HG02642 (cell line): ENCODE measurements at regions not wholly inside any gene's neighbourhood (a gene's known extent, or its start where the extent isn't known, plus 50 kb on each side); places are given as distances from the start of the nearest gene placed in this dataset.
"Not testable (repeated sequence)": the region's sequence is repeated elsewhere in the genome, so short reads cannot be mapped to it uniquely, and the experiment has no call there.

Experiments
- ATAC-seq: cut with Tn5 transposase; IDR thresholded peaks from one replicate; pipeline ENCODE4 v1.9.1; 2021; ENCODE audit warnings: mild to moderate bottlenecking; ENCODE audit not compliant: unreplicated experiment, poor library complexity

DNA sequence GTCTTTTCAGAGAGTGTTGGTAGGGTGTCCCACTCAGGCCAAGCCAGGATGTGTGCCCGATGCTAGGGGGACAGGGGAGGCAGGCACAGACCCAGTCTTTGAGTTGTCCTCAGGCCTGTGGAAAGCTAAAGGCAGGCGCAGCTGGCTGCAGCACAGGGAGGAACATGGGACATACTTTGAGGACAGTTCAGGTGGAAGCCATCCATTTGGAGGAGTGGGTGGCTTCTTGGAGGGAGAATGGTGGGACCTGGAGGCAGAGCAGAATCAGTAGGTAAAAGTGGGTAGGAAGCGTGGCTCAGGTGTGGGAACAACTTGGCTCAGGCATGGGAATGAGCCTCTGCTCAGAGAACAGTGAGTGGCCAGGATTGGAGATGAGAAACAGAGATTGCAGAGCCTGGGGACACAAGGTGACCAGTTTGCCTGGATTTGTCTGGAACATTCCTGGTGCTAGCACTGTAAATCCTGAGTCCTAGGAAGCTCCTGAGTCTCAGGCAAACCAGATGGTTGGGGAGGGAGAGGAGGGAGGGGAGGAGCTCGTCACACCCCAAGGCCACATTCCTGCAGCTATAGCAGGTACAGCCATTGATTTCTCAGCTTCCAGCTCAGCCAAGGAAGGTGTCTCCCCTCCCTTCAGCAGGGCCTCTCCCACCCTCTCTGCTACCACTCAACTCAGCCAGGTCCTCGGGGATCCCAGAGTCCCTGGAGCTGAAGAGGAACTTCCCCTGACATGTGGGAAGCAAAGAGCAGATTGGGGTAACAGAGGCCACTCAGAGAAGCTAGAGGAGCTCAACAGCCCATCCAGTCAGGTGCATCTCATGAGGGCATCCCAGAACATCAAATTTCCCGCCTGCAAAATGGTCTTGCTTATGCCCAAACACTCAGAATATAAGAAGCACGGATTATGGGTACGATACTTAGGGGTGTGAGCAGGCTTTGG lies 65.2 kb upstream of the TINAGL1 start:
- ATAC-seq, result no peak

DNA sequence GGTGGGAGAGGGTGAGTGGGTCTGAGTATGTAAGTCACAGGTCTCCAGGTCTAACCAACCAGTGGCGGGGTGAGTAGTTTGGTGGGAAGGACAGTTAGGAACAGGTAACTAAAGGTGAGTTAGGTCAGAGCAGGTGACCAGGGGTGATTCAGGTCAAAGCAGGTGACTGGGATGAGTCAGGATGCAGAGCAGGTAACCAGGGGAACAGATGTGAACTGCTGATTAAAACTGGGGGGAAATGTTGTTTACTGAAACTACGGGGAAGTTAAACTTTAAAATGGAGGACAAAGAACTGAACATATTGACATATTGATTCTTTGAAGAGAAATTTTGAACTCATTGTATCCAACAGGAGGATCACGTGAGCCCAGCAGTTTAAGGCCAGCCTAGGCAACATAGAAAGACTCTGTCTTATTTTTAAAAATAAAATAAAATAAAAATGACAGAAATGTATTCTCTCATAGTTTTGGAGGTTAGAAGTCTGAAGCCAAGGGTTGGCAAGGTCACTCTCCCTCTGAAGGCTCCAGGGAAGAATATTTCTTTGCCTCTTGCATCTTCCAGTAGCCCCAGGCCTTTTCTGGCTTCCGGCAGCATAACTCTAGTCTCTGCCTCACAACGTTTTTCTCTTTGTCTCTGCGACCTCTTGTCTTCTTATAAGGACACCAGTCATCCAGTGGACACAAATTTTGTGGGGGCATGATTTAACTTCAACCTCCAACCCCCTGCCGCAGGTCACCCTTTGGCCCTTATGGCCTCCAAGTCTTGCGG lies 64.3 kb upstream of the TINAGL1 start:
- ATAC-seq, result no peak

DNA sequence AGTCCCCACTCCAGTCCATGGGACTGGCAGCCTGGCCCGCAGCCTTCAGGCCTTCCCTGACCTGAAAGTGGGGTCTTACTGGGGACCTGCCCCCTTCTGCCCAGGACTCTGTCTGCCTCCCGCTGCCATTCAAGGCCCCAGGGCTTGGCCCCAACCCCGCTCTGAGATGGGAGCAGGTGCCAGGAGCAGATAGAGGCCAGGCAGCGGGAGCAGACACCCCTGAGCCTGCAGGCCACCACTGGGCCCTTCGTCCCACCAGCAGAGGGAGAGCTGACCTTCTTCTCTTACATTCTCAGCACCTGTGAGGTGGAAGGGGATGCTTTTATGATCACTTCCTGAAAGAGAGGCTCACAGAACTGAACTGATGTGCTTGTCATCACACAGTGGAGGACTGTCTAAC lies 62.2 kb upstream of the TINAGL1 start:
- ATAC-seq, result no peak

DNA sequence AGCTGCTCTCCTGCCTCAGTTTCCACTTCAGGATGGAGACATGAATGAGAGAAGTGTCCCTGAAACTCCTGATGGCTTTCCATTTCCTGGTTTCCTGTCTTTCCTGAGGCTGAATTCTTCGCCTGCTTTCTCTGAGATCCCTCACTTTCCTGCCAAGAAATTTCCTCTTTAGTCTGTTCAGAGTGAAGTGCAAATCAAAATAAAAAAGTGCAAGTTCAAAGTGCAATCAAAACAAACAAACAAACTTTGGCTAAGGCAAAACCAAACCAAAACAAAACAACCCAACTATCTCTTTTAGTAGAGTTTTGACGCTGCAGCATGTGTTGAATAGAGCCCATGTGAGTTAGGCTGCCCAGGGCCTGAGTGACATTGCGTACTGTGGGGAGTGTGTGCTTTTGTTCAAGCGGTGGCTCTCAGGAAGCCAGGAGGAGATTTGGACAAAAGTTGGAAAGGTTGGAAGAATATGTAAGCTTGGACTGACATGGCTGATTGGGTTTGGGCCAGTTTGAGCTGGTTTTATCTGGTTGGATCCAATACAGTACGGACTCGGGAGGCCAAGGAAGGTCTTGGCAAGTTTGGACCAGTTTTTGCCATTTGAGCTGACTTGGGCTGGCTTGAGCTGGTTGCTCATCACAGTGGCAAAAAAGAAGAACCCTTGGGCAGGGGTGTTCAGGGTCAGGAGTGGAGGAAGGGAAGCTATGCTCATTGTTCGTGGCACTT lies 61.1 kb upstream of the TINAGL1 start:
- no peak for ATAC-seq

DNA sequence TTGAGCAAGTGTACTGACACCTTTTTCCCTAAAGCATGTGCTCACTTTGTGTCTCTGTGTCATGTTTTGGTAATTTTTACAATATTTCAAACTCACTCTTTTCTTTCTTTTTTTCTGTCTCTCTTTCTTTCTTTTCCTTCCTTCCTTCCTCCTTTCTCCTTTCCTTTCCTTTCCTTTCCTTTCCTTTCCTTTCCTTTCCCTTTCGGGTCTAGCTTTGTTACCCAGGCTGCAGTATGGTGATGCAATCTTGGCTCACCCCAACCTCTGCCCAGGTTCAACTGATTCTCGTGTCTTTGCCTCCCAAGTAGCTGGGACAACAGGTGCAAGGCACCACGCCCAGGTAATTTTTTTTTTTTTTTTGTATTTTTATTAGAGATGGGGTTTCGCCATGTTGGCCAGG lies 60.4 kb upstream of the TINAGL1 start:
- ATAC-seq, result no peak

DNA sequence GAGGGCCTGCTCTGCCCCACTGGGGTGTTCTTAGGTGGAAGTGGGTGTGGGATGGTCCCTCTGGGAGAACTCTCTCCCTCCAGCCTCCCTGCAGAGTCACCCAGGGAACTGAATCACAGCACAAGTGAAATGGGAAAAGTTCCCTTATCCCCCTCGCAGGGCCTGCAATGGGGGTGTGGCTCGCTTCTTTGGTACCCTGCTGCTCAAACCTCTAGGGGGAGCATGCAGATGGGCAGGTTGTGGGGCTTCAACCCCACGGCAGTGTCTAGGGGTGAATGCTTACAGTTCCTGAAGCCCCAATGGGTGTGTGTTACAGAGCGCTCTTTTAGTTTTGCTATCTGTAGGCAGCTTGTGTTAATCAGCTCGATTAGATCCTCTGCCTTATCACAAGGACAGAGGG lies 59.0 kb upstream of the TINAGL1 start:
- ATAC-seq, result no peak

DNA sequence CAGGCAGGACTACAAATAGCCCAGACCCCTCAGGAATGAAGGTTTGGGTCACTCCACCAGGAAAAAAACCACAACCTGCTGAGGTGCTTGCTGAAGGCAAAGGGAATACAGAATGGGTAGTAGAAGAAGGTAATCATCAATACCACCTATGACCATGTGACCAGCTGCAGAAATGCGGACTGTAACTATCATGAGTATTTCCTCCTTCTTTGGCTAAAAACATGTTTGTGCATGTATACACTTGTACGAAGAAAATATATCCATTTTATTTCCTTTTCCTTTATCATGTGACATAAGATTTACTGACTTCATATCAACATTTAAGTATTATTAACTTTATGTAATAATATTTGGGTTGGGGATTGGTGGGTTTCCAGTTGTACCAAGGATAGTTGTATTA lies 58.3 kb upstream of the TINAGL1 start:
- ATAC-seq, result not testable (repeated sequence)

DNA sequence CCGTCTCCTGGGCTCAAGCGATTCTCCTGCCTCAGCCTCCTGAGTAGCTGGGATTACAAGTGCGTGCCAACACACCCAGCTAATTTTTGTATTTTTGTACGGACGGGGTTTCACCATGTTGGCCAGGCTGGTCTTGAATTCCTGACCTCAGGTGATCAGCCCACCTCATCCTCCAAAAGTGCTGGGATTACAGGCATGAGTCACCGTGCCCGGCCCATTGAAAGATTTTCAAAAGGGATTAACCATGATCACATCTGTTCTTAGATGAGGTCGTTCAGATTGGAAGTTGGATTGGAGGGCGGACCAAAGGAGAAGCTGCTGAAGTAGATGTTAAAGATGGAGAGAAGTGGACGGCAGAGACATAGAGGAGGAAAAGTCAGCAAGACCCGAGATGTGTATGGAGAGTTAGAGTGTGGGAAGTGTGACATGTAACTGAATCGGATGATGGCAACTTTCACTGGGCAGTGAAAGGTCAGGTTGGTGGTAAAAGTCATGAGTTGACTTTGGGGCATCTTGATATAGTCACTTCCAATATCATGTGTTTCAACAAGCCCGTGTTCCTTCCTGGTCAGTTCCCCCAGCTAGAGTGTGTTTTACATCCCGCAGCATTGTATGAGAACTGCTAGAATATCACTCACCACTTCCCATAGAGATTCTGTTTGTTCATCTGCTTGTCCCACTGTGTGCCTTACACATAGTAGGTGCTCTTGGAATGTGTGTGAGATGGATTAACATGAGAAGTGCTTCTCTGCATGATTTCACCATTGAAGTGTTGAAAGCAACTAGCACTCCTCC lies 54.4 kb upstream of the TINAGL1 start:
- ATAC-seq, result no peak

DNA sequence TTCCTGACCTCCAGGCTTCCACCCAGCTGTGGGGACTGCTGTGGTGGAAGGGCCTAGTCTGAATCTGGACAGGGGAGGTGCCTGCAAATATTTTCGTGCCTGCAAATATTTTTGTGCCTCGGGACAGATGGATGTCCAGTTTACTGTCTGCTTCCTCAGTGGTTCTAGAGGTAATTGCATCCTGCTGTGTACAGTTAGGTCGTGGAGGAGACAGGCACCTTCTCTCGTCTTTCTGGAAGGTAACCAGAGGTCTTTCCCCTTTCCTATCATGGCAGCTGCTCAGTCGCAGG lies 53.8 kb upstream of the TINAGL1 start:
- ATAC-seq, result no peak

DNA sequence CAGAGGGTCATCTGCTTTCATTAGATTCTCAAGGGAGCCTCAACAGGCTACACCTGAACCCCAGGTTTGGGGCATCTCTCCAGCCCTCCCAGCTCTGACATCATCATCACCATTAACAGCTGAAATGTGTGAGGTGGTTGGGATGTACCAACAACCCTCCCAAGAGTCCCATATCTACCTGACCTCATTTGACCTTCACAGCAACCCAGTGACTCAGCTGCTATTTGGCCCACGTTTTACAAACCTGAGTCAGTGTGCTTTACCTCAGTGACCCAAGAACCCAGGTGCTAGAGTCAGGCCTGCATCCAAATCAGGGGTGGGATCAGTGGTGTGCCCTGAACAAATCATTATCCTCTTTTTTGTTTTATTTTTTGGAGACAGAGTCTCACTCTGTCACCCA lies 53.3 kb upstream of the TINAGL1 start:
- no peak for ATAC-seq

DNA sequence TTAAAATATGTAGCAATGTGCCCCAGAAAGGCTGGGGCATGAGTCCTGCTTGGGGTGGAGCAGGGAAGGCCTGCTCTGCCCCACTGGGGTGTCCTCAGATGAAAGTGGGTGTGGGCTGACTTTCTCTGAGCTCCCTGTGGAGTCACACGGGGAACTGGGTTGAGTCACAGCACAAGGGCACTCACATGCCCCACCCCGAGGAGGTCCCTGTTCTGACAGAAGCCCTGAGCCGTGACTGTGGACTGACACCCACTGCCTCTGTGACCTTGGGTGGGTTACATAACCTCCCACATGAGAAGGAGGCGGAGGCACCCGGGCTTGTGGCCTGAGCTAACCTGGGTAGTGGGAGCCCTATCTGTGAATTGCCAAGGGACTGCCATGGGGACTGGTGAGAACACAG lies 52.5 kb upstream of the TINAGL1 start:
- no peak for ATAC-seq

DNA sequence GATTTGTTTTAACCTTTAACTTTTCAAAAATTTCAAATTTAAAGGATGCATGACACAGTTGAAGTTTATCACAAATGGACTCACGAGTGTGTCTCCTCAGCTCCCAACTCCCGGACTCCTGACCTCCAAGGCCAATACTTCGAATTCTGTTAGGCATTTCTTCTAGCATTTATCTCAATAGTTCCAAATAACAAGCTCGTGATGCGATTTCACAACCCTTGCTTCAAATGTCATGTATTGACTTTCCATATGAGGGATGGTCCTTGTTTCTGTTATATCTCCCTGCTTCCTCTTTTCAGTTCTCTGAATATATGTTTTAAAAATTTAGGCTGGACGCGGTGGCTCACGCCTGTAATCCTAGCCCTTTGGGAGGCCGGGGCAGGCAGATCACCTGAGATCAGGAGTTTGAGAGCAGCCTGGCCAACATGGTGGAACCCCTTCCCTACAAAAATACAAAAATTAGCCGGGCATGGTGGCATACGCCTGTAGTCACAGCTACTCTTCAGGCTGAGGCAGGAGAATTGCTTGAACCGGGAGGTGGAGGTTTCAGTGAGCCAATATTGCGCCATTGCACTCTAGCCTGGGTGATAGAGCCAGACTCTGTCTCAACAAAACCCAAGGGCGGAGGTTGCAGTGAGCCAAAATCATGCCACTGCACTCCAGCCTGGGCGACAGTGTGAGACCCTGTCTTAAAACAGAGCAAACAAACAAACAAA lies 52.0 kb upstream of the TINAGL1 start:
- no peak for ATAC-seq
